ENCODE measurements at regions not wholly inside any gene's neighbourhood (a gene's known extent, or its start where the extent isn't known, plus 50 kb on each side); places are given as distances from the start of the nearest gene placed in this dataset.

- TF ChIP-seq CTCF (conservative IDR thresholded peaks at IDR 0.05), result no peak
- Mint-ChIP-seq H3K4me1 (ENCODE audit: unreplicated experiment) (no peaks in the 10 kb centered on the region), H3K4me3 (no peak overlapping the region), H3K27me3 (no peaks in the 10 kb centered on the region), H3K27ac (no peak overlapping the region), H3K36me3 (no peaks in the 10 kb centered on the region), H3K9me3 (peaks cover 6% of the 10 kb centered on the region)
- DNase-seq (ENCODE audit: extremely low spot score, unreplicated experiment), result no peak
Observed at GRCh38 chr1:199044191-199044590, 405.4 kb downstream of the PTPRC start.

- no peak for DNase-seq (ENCODE audit: extremely low spot score, unreplicated experiment)
- no peaks in the 10 kb centered on the region for H3K4me1 Mint-ChIP-seq (ENCODE audit: unreplicated experiment)
- H3K27ac Mint-ChIP-seq, result no peak overlapping the region
- H3K4me3 Mint-ChIP-seq, result no peak overlapping the region
- H3K27me3 Mint-ChIP-seq, result no peaks in the 10 kb centered on the region
- peaks cover 6% of the 10 kb centered on the region for H3K9me3 Mint-ChIP-seq
- no peak for TF ChIP-seq CTCF (conservative IDR thresholded peaks at IDR 0.05)
- H3K36me3 Mint-ChIP-seq, result no peaks in the 10 kb centered on the region
Observed at GRCh38 chr1:199046618-199047017, 407.8 kb downstream of the PTPRC start.

- no peak for DNase-seq (ENCODE audit: extremely low spot score, unreplicated experiment)
- no peaks in the 10 kb centered on the region for H3K27me3 Mint-ChIP-seq
- H3K36me3 Mint-ChIP-seq, result no peaks in the 10 kb centered on the region
- H3K4me3 Mint-ChIP-seq, result no peak overlapping the region
- no peaks in the 10 kb centered on the region for H3K4me1 Mint-ChIP-seq (ENCODE audit: unreplicated experiment)
- H3K9me3 Mint-ChIP-seq, result peaks cover 3% of the 10 kb centered on the region
- H3K27ac Mint-ChIP-seq, result no peak overlapping the region
- no peak for TF ChIP-seq CTCF (conservative IDR thresholded peaks at IDR 0.05)
Observed at GRCh38 chr1:199054694-199055093, 415.9 kb downstream of the PTPRC start.

- H3K27me3 Mint-ChIP-seq, result no peaks in the 10 kb centered on the region
- no peaks in the 10 kb centered on the region for H3K4me1 Mint-ChIP-seq (ENCODE audit: unreplicated experiment)
- no peak for DNase-seq (ENCODE audit: extremely low spot score, unreplicated experiment)
- H3K27ac Mint-ChIP-seq, result no peak overlapping the region
- TF ChIP-seq CTCF (conservative IDR thresholded peaks at IDR 0.05), result no peak
- H3K4me3 Mint-ChIP-seq, result no peak overlapping the region
- H3K36me3 Mint-ChIP-seq, result no peaks in the 10 kb centered on the region
- H3K9me3 Mint-ChIP-seq, result peaks cover 3% of the 10 kb centered on the region
Observed at GRCh38 chr1:199057322-199057721, 418.5 kb downstream of the PTPRC start.

- TF ChIP-seq CTCF (conservative IDR thresholded peaks at IDR 0.05), result no peak
- no peaks in the 10 kb centered on the region for H3K36me3 Mint-ChIP-seq
- H3K27ac Mint-ChIP-seq, result no peak overlapping the region
- no peak for DNase-seq (ENCODE audit: extremely low spot score, unreplicated experiment)
- H3K4me3 Mint-ChIP-seq, result no peak overlapping the region
- no peaks in the 10 kb centered on the region for H3K27me3 Mint-ChIP-seq
- peaks cover 3% of the 10 kb centered on the region for H3K9me3 Mint-ChIP-seq
- no peaks in the 10 kb centered on the region for H3K4me1 Mint-ChIP-seq (ENCODE audit: unreplicated experiment)
Observed at GRCh38 chr1:199058281-199058680, 419.4 kb downstream of the PTPRC start.

- Mint-ChIP-seq H3K4me1 (ENCODE audit: unreplicated experiment) (no peaks in the 10 kb centered on the region), H3K27ac (no peak overlapping the region), H3K4me3 (no peak overlapping the region), H3K9me3 (no peaks in the 10 kb centered on the region), H3K36me3 (no peaks in the 10 kb centered on the region), H3K27me3 (no peaks in the 10 kb centered on the region)
- TF ChIP-seq CTCF (conservative IDR thresholded peaks at IDR 0.05), result no peak
- DNase-seq (ENCODE audit: extremely low spot score, unreplicated experiment), result no peak
Observed at GRCh38 chr1:199064971-199065370, 426.1 kb downstream of the PTPRC start.

Data from type B pancreatic cell (in vitro differentiated cells).